ENCODE measurements at regions not wholly inside any gene's neighbourhood (a gene's known extent, or its start where the extent isn't known, plus 50 kb on each side); places are given as distances from the start of the nearest gene placed in this dataset.

DNA sequence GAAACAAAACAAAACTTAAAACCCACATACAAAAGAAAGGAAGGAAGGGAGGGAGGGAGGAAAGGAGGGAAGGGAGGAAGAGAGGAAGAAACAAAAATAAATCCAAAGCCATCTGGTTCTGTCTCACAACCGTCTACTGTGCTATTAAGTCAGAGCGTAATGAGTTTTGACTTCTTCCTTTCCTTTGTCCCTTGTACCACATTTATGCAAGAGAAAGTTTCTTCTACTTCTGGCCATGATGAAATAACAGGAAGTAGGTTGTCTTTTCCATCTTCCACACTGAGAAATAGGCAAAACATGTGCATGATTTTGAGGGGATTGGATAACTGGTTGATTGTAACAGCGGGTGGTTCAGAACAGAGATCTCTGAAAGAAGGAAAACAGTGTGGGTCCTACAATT lies 121.4 kb downstream of the CTAGE1 start:
- Histone ChIP-seq H3K9me3 (no peaks in the 10 kb centered on the region), H3K27ac (no peak overlapping the region), H3K4me1 (ENCODE audit: control insufficient read depth in 1 of 2, insufficient read depth in 1 of 2, low read depth in 1 of 2, low read length in 1 of 2) (no peaks in the 10 kb centered on the region), H3K4me3 (ENCODE audit: low read depth in 1 of 2, low read length in 1 of 2) (no peak overlapping the region), H3K36me3 (no peaks in the 10 kb centered on the region), H3K27me3 (no peaks in the 10 kb centered on the region)
- TF ChIP-seq, protein P1, sequence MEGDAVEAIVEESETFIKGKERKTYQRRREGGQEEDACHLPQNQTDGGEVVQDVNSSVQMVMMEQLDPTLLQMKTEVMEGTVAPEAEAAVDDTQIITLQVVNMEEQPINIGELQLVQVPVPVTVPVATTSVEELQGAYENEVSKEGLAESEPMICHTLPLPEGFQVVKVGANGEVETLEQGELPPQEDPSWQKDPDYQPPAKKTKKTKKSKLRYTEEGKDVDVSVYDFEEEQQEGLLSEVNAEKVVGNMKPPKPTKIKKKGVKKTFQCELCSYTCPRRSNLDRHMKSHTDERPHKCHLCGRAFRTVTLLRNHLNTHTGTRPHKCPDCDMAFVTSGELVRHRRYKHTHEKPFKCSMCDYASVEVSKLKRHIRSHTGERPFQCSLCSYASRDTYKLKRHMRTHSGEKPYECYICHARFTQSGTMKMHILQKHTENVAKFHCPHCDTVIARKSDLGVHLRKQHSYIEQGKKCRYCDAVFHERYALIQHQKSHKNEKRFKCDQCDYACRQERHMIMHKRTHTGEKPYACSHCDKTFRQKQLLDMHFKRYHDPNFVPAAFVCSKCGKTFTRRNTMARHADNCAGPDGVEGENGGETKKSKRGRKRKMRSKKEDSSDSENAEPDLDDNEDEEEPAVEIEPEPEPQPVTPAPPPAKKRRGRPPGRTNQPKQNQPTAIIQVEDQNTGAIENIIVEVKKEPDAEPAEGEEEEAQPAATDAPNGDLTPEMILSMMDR (IDR thresholded peaks at IDR 0.05), result no peak

DNA sequence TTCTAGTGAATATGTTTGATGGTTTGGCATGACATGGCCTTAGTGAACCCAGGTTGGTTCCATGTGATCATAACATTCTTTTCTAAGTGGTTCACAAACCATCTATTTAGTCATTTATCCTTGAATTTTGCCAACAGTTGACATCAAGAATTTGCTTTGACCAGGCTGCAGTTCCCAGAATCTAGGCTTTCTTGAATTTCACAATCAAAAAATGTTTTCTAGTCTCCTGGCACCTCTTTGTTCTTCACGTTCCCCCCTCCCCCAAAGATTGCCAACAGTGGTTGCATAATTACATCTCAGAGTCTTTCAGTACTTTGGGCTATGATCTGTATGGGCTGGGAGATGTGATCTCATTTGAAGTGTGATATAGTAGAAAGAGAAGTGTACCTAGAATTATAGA lies 124.0 kb downstream of the GATA6 start:
- Histone ChIP-seq H3K4me1 (ENCODE audit: control insufficient read depth in 1 of 2, insufficient read depth in 1 of 2, low read depth in 1 of 2, low read length in 1 of 2) (no peaks in the 10 kb centered on the region), H3K9me3 (no peaks in the 10 kb centered on the region), H3K27me3 (no peaks in the 10 kb centered on the region), H3K27ac (no peak overlapping the region), H3K4me3 (ENCODE audit: low read depth in 1 of 2, low read length in 1 of 2) (no peak overlapping the region), H3K36me3 (no peaks in the 10 kb centered on the region)
- TF ChIP-seq, protein P1 (IDR thresholded peaks at IDR 0.05), result no peak

DNA sequence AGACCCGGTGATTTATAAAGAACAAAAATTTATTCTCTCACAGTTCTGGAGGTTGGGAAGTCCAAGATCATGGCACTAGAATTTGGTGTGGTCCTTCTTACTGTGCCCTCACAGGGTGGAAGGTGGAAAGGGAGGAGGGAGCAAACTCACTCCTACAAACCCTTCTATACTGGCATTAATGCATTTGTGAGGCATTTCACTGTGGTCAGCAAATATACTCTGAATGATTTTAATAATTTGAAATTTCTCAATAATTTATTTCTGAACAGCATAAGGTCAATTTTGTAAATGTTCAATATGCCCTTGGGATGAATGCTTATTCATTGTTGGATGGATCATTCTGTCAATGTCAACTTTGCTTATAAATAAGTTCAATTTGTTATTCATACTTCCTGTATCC lies 120.6 kb downstream of the GATA6 start:
- H3K27me3 ChIP-seq, result no peaks in the 10 kb centered on the region
- TF ChIP-seq, protein P1 (IDR thresholded peaks at IDR 0.05), result no peak
- H3K36me3 ChIP-seq, result no peaks in the 10 kb centered on the region
- no peaks in the 10 kb centered on the region for H3K9me3 ChIP-seq
- H3K27ac ChIP-seq, result no peak overlapping the region
- no peaks in the 10 kb centered on the region for H3K4me1 ChIP-seq (ENCODE audit: control insufficient read depth in 1 of 2, insufficient read depth in 1 of 2, low read depth in 1 of 2, low read length in 1 of 2)
- no peak overlapping the region for H3K4me3 ChIP-seq (ENCODE audit: low read depth in 1 of 2, low read length in 1 of 2)

DNA sequence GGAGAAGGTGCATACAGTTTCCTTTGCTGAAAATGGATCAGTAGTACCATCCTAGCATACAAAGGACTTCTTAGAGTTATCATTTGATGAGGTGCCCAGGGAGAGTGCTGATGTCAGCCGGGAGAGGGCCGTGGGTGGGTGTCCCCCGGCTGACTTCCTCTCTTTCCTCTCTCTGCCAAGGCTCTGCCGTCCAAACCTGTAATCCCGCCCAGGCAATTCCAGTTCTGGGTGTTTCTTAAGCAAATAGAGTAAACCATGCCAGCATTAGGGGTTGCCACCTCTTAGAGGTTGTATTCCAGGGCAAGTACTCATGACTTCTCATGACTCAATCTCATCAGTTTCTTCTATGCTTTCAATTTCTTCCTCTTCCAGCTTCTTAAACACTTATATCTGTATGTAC lies 117.2 kb downstream of the GATA6 start:
- TF ChIP-seq, protein P1 (IDR thresholded peaks at IDR 0.05), result no peak
- H3K36me3 ChIP-seq, result no peaks in the 10 kb centered on the region
- no peaks in the 10 kb centered on the region for H3K4me1 ChIP-seq (ENCODE audit: control insufficient read depth in 1 of 2, insufficient read depth in 1 of 2, low read depth in 1 of 2, low read length in 1 of 2)
- no peak overlapping the region for H3K4me3 ChIP-seq (ENCODE audit: low read depth in 1 of 2, low read length in 1 of 2)
- no peak overlapping the region for H3K27ac ChIP-seq
- no peaks in the 10 kb centered on the region for H3K9me3 ChIP-seq
- no peaks in the 10 kb centered on the region for H3K27me3 ChIP-seq

DNA sequence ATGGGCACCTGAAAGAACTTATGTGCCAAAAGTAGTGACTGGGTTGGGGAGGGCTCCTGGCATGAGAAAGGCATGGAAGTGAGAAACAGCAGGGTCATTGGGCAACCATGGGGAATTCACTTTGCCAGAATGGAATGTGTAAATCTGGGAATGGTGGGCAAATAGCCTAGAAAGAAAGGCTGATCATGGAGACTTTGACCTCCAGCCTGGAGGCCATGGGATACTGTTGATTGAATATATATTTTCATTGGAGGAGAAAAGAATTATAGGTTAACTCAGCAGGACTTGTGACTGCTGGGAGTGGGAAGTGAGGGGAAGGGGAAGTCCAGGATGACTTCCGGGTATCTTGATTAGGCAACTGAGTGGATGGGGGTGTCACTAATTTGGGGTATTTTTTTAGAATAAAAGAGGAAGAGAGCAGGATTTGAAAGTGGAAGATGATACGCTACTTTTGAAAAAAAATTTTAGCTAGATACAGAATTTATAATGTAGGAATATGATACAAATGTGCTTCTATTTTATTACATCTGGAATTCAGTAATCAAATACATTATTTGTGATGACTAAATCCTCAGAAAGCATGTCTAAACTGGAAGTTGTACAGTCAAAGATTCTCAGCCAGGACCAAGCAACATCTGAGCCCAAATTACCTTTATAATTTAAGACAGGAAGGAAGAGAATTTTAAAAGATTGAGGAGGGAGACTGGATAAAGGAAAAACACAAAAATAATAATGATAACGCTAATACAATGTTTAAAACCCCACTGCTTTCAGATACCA lies 116.2 kb downstream of the GATA6 start:
- TF ChIP-seq, protein P1 (IDR thresholded peaks at IDR 0.05), result no peak
- Histone ChIP-seq H3K27me3 (no peaks in the 10 kb centered on the region), H3K4me3 (ENCODE audit: low read depth in 1 of 2, low read length in 1 of 2) (no peak overlapping the region), H3K27ac (no peak overlapping the region), H3K36me3 (no peaks in the 10 kb centered on the region), H3K9me3 (no peaks in the 10 kb centered on the region), H3K4me1 (ENCODE audit: control insufficient read depth in 1 of 2, insufficient read depth in 1 of 2, low read depth in 1 of 2, low read length in 1 of 2) (no peaks in the 10 kb centered on the region)
